PC-3 (cell line): ENCODE measurements at regions not wholly inside any gene's neighbourhood (a gene's known extent, or its start where the extent isn't known, plus 50 kb on each side); places are given as distances from the start of the nearest gene placed in this dataset.

Experiments
- CTCF ChIP-seq: fragments of 300-600 bp; sonication (generic); conservative IDR thresholded peaks from 2 replicates; pipeline ENCODE4 v1.5.1; 2017; ENCODE audit warnings: antibody characterized with exemption, low read depth, mild to moderate bottlenecking, low read length
- EZH2 ChIP-seq: fragments of 300-600 bp; sonication (generic); IDR thresholded peaks from one replicate; pipeline ENCODE4 v1.6.1; 2017; ENCODE audit warnings: antibody characterized with exemption, mild to moderate bottlenecking, low read length; ENCODE audit not compliant: unreplicated experiment
- EZH2phosphoT487 ChIP-seq: fragments of 300-600 bp; sonication (generic); IDR thresholded peaks from 2 replicates; pipeline ENCODE4 v1.6.1; 2018; ENCODE audit warnings: mild to moderate bottlenecking, antibody characterized with exemption, low read length, borderline replicate concordance

GRCh38 chr11:109914038-109914437 lies 179.2 kb upstream of the ZC3H12C start:
- TF ChIP-seq CTCF (no peak), EZH2 (no peak), EZH2phosphoT487 (no peak)
